Fibroblast of lung (primary cell): ENCODE measurements at regions not wholly inside any gene's neighbourhood (a gene's known extent, or its start where the extent isn't known, plus 50 kb on each side); places are given as distances from the start of the nearest gene placed in this dataset.

Source experiments
- EZH2 ChIP-seq: IDR thresholded peaks from 2 replicates; pipeline ENCODE4 v1.5.1; 2012; ENCODE audit warnings: low read length, control low read depth, mild to moderate bottlenecking; ENCODE audit errors: missing control alignments
- TF ChIP-seq, protein P1 (sequence below), 2 donors: IDR thresholded peaks in 1 of 2; conservative IDR thresholded peaks in 1 of 2; 1 replicate in 1 of 2; 2 replicates in 1 of 2; pipeline ENCODE4 v1.5.1; 2011 to 2012; ENCODE audit warnings: low read length in 2 of 2, control low read depth in 1 of 2, inconsistent platforms in 1 of 2, low read depth in 1 of 2, mild to moderate bottlenecking in 1 of 2

DNA sequence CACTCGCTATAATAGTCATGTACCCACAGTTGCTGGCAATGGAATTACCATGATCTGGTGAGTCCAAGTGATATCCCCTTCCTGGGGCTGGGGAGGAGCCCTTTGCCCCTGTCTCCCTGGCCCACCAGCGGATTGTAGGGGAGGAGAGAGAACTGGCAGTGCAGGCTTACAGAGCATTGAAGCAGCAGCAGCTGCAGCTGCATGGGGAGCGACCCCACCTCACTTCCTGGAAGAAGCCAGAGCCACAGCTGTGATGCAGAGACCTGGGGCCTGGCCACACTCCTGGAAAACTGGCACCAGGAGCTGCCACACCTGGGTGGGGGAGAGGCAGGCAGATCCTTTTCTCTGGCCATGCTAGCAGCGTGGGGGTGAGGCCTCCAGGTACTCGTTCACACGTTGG lies 300.1 kb upstream of the PROK2 start:
- no peak for TF ChIP-seq EZH2
- TF ChIP-seq, protein P1, sequence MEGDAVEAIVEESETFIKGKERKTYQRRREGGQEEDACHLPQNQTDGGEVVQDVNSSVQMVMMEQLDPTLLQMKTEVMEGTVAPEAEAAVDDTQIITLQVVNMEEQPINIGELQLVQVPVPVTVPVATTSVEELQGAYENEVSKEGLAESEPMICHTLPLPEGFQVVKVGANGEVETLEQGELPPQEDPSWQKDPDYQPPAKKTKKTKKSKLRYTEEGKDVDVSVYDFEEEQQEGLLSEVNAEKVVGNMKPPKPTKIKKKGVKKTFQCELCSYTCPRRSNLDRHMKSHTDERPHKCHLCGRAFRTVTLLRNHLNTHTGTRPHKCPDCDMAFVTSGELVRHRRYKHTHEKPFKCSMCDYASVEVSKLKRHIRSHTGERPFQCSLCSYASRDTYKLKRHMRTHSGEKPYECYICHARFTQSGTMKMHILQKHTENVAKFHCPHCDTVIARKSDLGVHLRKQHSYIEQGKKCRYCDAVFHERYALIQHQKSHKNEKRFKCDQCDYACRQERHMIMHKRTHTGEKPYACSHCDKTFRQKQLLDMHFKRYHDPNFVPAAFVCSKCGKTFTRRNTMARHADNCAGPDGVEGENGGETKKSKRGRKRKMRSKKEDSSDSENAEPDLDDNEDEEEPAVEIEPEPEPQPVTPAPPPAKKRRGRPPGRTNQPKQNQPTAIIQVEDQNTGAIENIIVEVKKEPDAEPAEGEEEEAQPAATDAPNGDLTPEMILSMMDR (conservative IDR thresholded peaks at IDR 0.05 in 1 of 2, IDR thresholded peaks at IDR 0.05 in 1 of 2; ENCODE audit: low read depth in 1 of 2, low read length in 2 of 2) = no peak
